ENCODE measurements at regions not wholly inside any gene's neighbourhood (a gene's known extent, or its start where the extent isn't known, plus 50 kb on each side); places are given as distances from the start of the nearest gene placed in this dataset.
"Not testable (repeated sequence)": the region's sequence is repeated elsewhere in the genome, so short reads cannot be mapped to it uniquely, and the experiment has no call there.

DNA sequence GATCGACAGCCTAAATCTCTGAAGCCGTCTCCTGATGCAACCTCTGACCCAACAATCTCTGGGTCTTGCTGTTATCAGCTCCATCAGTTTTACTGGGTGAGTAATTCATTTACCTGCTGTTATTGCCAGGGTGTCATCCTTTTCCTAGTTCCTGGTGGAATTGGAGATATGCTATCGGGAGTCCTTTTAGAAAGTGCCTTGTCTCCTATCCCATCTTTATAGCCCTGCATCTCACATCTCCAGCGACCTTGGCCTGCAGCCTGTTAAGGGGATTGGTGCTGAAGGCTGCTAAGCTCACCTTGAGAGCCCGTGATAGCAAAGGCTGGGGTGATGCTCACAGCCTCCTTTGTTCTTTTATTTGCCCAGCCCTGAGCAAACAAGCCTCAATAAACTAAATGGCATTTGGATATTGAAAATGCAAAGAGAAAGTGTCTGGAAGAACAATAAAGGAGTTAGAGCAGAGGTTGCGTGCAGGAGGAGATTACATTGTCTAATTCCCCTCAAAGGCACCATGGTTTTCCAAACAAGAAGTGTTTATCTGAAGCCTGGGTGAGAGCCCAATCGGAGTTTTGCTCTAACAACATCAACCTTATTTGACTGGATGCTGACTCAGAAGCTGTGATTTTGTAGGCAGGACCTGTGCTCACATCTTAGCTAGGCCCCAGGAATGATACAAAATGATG, 101.8 kb downstream of the RPLP1 start:
- DNase-seq = peak; percentile 67 to 85

DNA sequence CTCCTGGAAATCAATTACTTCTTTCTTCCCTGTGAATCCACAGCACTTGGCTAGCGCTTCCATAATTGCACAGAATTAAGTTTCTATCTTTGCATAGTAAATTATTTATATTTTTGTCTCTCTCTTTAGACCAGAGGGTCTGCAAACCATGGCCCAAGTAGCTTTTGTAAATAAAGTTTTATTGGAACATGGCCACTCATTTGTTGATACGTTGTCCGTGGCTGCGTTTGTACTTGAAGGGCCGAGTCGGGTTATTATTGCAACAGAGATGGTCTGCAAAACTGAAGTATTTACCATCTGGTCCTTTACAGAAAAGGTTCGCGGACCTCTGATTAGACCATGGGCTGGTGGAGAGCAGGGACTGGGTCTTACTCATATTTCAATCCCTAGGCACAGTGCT, 102.5 kb downstream of the RPLP1 start:
- no peak for DNase-seq

DNA sequence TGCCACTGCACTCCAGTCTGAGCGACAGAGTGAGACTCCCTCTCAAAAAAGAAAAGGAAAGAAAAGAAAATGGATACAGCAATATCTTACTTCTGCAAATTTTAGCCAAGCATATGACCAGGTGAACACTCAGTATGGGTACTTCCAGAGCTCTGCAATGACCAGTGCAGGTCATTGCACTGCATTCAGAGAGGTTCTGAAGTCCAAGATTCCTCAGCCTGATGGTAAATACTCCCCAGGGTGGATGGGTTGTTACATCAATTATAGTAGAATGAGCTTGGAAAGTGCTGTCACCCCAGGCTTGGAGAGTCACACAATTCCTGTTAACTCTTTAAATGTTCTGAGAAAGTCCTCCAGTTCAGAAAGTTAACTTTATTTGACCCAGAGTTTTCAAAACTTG, 103.7 kb downstream of the RPLP1 start:
- DNase-seq = no peak

DNA sequence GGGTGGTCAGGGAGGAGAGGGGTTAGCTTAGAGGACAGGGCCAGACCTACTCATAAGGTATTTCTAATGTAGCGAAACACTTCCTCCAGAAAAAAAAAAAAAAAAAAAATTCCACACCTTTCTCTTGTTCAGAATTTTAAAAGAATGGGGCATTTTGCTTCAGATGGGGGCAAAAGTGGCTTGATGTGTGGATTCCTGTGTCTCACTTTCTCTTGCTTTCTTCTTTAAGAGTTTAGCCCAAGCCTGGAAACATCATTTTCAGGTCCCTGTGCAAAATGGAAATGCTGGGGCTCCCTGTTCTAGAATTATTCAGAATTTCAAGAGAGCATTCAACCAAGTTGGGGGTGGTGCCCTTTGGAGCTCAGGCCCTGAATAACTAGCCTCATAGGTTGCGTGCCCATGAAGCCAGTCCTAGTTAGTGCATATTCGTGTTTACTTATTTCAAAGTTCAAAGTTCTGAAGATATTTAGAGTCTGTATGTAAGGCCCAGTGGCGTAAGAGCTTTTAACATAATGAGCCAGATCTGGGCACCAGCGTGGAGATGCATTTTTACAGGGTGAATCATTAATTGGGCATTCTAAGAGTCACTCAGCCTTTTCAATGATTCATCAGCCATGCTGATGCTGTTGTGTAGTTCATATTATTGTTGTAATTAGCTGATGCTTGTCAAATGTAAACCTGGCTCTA, 104.5 kb downstream of the RPLP1 start:
- DNase-seq = no peak

DNA sequence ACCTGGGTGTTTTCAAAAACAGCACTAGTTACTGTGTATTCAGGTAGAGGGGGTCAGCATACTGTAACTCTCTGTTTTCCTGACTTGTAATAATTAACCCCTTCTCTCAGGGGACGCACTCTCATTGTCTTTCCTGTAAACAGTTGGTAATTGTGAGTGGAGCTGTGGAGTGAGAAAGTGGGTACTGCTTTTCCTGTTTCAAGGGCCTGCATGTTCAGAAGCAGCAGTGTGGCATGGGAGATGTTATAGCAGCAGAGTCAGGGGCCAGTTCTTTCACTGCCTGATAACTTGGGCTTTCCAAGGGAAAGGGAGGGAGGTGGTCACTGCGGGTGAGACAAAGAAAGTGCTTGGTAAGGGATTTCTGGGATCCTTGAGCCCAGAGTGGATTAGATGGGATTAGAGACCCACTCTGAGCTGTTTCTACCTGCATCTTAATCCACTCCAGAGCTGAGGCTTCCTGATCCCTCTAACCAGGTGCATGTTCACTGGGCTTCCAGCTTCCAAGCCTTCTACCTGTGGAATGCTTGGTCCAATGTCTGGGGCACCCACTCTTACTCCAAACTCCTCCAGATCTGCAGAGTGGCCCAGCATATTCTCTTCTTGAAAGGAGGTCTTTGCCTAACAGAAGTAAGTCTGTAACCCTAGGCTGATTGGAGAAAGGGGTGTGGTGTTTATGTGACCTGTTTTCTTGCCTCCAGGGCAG, 105.2 kb downstream of the RPLP1 start:
- DNase-seq = peak in 1 of 2 experiments; percentile 50

DNA sequence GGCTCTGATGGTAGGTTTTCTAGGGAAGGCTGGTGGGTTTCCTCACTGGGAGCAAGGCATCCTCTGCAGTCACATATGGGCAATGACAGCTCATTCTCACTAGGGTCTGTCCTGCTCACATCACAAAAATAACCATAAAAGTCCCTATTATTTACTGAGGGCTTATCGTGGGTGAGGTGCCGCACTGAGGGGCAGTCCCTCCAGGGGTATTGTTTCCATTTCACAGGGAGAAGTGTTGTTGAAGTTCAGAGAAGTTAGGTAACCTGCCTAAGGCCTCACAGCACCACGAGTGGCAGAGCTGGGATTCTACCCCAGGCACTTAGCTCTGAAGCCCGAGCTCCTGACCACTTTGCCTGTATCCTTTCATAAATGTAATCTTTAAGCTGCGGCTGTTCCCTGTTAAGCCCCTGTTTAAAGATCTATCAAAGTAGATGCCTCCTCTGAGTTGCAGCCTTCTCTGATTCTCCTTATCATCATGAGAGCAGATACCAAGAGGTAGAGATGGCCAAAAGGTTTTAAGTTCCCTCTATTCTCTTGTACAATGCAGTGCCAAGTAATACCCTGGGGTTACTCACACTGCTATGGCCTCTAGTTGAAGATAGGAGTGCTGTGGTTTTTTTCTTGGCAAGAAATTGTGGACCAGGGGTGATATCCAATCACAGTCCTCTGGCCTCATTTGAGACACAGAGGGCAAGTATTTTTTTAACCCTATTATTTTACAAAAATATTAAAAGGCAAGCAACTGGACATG, 107.0 kb downstream of the RPLP1 start:
- no peak for DNase-seq

DNA sequence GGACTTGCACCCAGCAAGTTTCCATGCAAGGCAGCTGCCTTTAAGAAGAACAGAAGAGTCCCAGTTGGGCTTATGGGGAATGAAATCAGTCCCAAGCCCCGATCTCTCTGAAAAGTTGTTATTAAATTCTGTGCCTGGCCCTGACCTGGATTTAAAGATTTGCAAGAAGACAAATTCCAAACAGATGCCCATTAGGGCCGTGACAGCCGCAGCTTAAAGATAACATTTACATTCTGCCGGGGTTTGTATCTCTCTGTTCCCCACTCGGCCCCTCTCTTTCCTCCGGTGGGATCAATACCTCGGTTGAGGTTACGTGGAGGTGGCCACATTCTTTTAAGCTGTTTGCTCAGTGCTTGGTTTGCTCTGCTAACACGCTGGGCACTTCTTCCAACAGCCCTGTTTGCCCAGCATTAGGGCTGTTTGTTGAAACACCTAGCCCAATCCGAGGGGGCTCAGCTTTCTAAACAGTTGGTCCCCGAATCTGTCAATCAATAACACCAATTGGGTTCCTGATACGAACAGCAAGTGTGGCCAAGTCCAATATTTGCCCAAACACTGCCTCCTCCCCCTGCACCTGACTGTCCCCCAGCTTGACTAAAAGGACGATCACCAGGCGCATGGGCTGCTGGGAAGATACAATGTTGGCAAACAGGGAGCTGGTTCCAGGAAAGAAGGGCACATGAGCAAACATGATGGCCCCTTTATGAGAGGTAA, 108.6 kb downstream of the RPLP1 start:
- DNase-seq = peak; percentile 65 to 80

DNA sequence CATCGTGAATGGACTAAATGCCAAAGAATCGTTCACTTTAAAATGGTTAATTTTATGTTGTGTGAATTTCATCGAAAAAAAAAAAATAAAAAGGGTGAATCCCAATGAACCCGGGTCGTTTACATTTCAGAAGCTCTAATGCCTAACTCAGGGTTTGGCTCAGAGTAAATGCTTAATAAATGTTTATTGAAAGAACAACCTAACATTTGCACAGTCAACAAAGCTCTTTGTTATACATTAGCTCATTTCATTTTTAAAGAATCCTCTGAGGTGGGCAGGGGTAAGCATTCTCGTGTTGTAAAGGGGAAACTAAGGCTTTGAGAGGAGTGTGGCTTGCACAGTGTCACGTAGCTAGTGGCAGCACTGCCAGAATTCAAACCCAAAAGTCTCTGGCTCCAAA, 109.5 kb downstream of the RPLP1 start:
- peak in 1 of 2 experiments; percentile 28 for DNase-seq

DNA sequence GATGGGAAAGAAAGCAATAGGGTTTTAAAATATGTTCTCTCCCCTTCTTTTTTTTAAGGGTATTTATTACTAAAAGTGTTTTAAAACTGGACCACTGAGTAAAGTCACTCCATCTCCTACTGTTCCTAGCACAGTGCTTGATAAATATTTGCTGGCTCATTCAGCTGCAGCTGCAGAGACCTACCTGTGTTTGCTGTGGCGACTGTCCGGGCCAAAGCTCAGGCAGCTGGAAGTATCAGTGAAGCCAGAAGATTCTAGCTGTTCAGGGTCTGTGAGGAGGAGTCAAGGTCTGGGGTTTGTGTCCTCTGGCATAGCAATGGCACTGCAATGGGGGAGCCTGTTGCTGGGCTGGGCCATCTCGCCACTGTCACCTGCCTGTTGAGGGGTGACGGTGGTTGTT, 109.9 kb downstream of the RPLP1 start:
- peak in 1 of 2 experiments; percentile 24 for DNase-seq

DNA sequence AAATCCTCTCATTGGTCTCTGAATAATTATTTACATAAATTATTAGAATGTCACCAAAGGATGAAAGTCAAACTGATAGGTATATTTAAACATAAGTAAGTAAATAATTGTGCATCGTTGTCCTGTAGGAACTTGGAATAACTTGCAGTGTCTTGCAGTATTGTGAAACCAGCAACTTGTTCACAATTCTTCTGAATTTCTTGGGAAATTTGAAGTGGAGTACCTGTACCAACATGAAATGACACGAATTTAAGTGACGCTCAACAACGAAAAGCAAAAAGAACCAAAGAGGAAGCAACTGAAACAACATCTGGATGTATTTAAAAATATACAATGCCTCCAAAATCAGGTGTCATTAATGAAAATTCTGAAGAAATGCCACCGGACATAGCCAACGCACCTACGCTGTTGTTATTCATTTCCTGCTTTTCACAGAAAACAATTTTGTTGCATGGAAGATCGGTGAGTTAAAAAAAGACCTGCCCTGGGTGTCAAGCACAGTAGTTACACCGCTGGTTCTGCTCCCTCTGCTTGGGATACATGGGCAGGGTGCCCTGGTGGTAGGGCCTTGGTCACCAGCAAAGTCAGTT, 112.5 kb downstream of the RPLP1 start:
- DNase-seq = no peak

DNA sequence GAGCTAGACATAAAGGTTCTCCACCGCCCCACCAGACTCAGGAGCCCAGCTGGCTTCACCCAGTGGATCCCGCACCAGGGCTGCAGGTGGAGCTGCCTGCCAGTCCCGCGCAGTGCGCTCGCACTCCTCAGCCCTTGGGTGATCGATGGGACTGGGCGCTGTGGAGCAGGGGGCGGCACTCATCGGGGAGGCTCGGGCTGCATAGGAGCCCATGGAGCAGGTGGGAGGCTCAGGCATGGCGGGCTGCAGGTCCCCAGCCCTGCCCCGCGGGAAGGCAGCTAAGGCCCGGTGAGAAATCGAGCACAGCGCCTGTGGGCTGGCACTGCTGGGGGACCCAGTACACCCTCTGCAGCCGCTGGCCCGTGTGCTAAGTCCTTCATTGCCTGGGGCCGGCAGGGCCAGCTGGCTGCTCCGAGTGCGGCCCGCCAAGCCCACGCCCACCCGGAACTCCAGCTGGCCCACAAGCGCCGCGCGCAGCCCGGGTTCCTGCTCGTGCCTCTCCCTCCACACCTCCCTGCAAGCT, 114.7 kb downstream of the RPLP1 start:
- DNase-seq = not testable (repeated sequence)

DNA sequence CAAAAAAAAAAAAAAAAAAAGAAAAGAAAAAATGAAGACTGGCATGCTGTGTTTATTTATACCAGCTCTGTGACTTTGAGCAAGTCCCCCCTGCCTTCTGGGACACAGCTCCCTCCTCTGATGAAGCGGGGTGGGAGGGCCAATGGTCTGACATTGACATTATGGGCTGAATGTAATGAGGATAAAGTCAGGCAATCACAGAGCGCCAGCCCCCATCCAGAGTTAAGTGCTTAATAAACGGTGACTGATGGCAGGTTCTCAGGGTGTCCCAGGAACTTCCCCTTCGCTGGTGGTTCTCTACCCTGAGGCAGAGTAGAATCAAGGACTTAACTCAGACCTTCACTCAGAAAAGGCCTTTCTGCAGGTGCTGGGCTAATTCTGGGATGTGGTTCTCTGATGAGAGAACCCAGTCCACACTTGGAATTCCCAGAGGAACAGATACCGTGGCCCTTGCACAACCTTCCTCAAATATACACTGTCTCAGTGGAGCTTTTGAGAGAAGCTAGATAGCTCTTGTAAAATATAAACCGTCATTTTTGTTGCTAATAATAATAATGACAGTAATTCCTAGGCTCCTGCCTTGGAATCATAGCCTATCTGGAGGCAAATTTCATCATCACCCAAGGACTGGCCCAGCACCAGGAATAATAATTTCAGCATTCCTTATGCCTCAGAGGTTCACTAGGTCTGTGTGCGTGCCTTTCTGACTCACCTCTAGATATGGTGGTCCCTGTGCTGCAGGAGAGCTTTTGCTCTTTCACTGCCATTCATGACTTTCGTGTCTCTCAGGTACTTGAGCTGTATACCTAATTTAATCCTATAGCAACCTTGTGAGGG, 115.8 kb downstream of the RPLP1 start:
- DNase-seq = no peak

DNA sequence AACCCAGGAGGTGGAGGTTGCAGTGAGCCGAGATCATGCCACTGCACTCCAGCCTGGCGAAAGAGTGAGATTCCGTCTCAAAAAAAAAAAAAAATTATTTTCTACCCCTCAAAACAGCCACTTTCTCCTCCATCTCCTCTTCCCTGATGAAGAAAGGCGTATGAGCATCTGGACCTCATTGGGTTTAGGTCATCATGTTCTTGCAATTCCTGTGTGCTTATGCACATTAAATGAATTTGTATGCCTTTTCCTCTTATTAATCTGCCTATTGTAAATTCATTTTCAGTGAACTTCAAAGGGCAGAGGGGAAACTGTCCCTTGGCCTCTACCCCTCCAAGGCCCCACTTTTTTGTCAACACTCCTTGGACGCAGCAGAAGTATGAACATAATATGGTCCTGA, 117.8 kb downstream of the RPLP1 start:
- DNase-seq = no peak

DNA sequence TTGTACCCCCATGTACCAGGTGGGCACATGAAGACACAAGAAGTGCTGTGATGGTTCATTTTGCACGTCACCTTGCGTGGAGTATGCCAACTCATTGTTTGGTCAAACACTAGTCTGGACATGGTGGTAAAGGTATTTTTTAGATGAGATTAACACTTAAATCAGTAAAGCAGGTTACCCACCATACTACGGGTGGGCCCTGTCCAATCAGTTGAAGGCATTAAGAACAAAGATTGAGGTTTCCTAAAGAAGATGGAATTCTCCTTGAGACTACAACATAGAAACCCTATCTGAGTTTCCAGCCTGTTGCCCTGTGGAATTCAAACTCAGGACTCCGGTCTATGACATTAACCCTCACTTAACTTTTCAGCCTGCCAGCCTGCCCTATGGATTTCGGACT, 118.4 kb downstream of the RPLP1 start:
- no peak for DNase-seq

DNA sequence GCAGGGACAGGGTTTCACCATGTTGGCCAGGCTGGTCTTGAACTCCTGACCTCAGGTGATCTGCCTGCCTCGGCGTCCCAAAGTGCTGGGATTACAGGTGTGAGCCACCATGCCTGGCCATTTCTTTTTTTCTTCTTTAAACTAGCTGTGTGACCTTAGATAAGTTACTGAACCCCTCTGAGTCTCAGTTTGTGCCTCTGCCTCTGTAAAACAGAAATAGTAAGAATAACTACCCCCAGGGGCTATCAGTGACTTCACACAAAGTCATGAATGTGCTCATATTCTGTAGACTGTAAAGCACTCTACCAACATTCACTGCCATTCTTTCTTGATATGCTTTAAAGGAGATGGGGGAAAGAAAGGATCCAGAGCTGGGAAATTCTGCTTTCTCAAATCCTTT, 120.7 kb downstream of the RPLP1 start:
- not testable (repeated sequence) for DNase-seq

DNA sequence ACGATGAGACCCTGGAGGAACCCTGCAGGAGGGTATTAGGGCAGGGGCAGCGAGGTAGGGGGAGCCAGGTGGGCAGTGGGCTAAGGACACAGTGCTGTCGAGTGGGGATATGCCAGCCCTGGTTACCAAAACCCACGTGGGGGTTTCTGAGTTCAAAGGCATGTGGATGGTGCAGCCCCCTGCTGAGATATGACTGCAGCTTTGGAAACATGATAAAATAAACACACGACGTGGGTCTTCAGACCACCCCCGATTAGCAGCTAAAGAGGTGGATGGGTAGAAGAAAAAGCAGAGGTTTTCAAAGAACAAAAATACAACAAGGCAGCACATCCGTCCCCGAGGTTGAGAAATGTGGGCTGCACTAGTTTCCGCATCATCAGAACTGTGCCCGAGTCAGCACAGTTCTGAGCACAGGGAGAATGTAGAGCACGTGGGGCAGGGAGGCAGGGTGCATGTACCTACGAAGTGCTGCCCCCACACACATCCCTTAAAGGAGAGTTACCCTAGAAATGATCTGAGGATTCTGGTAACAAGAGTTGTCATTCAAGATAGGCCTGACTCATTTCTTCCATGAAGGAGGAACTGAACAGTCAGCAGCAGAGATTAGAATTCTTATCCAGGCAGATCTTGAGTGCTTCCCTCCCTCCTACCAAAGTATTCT, 121.3 kb downstream of the RPLP1 start:
- DNase-seq = no peak

DNA sequence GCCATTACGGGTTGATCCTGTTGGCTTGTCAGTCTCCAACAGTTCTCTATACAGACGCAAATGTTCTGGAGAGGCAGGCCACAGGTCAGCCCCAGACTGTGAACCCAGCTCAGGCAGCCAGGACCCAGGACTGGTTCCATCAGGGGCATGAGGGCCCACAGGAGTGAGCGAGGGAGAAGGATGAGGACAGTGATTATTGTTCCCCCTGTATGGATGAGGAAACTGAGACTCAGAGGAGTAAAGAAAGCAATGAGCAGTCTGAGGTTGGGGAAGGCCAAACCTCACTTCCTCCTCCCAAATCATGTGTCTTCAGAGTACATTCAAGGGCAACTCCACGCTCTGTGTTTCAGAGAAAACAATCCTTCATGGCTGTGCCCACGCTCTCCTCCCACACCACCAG, 121.9 kb downstream of the RPLP1 start:
- DNase-seq = no peak

DNA sequence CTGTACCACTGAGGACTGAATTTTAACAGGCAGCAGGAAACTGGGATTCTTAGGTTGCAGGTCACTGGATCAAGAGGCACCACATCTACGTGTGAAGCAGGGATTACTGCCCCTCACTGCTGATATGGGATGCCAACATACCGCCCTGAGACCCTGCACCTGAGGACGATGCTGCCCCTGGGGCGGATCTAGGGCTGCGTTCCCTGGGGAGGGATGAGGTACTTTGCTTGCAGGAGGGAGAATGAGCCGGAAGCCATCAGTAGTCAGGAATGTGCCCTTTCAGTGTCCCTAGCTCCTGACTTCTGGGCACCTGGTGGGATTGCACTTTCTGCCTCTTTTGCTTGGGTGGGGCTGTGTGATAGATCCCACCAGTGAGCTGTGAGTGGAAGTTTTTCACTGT, 122.8 kb downstream of the RPLP1 start:
- no peak for DNase-seq

DNA sequence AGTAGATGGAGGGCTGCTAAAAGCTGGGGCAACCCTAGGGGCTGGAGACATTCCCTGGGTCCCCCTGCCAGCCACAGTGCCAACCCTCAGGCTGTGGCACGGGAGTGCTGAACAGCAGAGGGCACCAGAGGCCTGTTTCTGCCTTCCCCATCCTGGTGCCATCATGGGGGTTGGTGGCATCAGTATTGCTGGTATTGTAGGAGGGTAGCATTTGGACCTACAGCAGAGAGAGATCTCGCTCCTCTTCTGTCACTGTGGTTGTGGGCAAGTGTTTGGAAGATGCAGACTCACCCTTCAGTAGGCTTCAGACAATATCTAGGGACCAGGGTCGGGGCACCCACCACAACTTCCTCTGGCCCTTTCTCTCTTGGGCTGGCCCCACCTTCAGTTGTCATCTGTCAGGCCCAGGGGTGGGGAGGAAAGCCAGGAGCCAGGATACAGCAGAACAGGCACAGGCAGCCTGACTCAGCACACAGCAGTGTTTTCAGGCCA, 123.5 kb downstream of the RPLP1 start:
- DNase-seq = peak in 1 of 2 experiments; percentile 28

DNA sequence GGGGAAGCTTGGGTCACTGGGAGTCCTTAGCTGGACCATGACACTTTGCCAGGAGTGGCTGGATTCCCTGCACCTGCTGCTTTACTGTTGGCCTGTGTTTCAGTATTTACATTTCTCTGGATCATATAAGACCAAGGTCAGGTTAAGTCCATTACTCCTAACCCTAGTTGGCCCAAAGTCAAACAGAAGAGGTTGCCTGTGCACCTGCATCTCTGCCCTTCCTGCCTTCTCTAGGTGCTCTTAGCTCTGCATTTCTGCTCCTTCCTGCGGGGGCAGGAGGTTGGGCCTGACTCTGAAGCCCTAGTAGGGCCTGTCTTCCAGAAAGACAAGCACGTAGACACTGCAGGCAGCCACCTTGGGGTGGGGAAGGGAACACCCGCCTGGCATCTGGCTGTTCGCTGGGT, 124.3 kb downstream of the RPLP1 start:
- no peak for DNase-seq

Measured in NCI-H1930 (cell line).